BE2C (cell line): ENCODE measurements at regions not wholly inside any gene's neighbourhood (a gene's known extent, or its start where the extent isn't known, plus 50 kb on each side); places are given as distances from the start of the nearest gene placed in this dataset.

Experiments
- DNase-seq: peaks from one replicate; pipeline ENCODE4 v3.0.0-alpha.2; 2020
- H3K27me3 ChIP-seq: fragments of 250-450 bp; sonication (Bioruptor Pico); 2 replicates; pipeline ENCODE4 v1.5.1; 2020; ENCODE audit warnings: mild to moderate bottlenecking
- H3K36me3 ChIP-seq: fragments of 250-450 bp; sonication (Bioruptor Pico); 2 replicates; pipeline ENCODE4 v1.5.1; 2020; ENCODE audit warnings: mild to moderate bottlenecking
- H3K4me1 ChIP-seq: fragments of 250-450 bp; sonication (Bioruptor Pico); 2 replicates; pipeline ENCODE4 v1.5.1; 2020
- H3K4me3 ChIP-seq: 2 replicates; pipeline ENCODE4 v1.5.1; 2011; ENCODE audit warnings: low read depth, low read length
- H3K9me3 ChIP-seq: fragments of 250-450 bp; sonication (Bioruptor Pico); 2 replicates; pipeline ENCODE4 v1.5.1; 2020
- CTCF ChIP-seq: IDR thresholded peaks from 2 replicates; pipeline ENCODE4 v1.5.1; 2012; ENCODE audit warnings: mild to moderate bottlenecking, low read depth, low read length

- H3K4me3 ChIP-seq = no peak overlapping the region
- TF ChIP-seq CTCF = no peak
- H3K4me1 ChIP-seq = peaks cover 7% of the 10 kb centered on the region
- H3K36me3 ChIP-seq = no peaks in the 10 kb centered on the region
- H3K27me3 ChIP-seq = no peaks in the 10 kb centered on the region
- H3K9me3 ChIP-seq = no peaks in the 10 kb centered on the region
- DNase-seq = peak; percentile 3
These were observed 279.8 kb downstream of the RBM43 start for GRCh38 chr2:150981826-150982225.

- H3K36me3 ChIP-seq = no peaks in the 10 kb centered on the region
- TF ChIP-seq CTCF = no peak
- H3K4me1 ChIP-seq = peaks cover 7% of the 10 kb centered on the region
- no peak for DNase-seq
- no peak overlapping the region for H3K4me3 ChIP-seq
- no peaks in the 10 kb centered on the region for H3K27me3 ChIP-seq
- no peaks in the 10 kb centered on the region for H3K9me3 ChIP-seq
These were observed 283.6 kb downstream of the RBM43 start for GRCh38 chr2:150978053-150978452.

- Histone ChIP-seq H3K9me3 (no peaks in the 10 kb centered on the region), H3K36me3 (no peaks in the 10 kb centered on the region), H3K27me3 (no peaks in the 10 kb centered on the region), H3K4me1 (peaks cover 7% of the 10 kb centered on the region), H3K4me3 (no peak overlapping the region)
- no peak for DNase-seq
- no peak for TF ChIP-seq CTCF
These were observed 284.4 kb downstream of the RBM43 start for GRCh38 chr2:150977296-150977695.

- no peaks in the 10 kb centered on the region; the same call in 1 of the 2 replicates for H3K4me1 ChIP-seq
- no peak overlapping the region for H3K4me3 ChIP-seq
- H3K36me3 ChIP-seq = no peaks in the 10 kb centered on the region
- TF ChIP-seq CTCF = no peak
- no peak for DNase-seq
- no peaks in the 10 kb centered on the region for H3K9me3 ChIP-seq
- H3K27me3 ChIP-seq = no peaks in the 10 kb centered on the region
These were observed 285.1 kb downstream of the RBM43 start for GRCh38 chr2:150976604-150977003.

GRCh38 chr2:150974864-150975263, 286.8 kb downstream of the RBM43 start:
- H3K4me1 ChIP-seq = no peaks in the 10 kb centered on the region
- TF ChIP-seq CTCF = no peak
- no peaks in the 10 kb centered on the region for H3K27me3 ChIP-seq
- H3K9me3 ChIP-seq = no peaks in the 10 kb centered on the region
- H3K36me3 ChIP-seq = no peaks in the 10 kb centered on the region
- no peak overlapping the region for H3K4me3 ChIP-seq
- DNase-seq = no peak

GRCh38 chr2:150974234-150974633, 287.4 kb downstream of the RBM43 start:
- Histone ChIP-seq H3K4me3 (no peak overlapping the region), H3K4me1 (no peaks in the 10 kb centered on the region), H3K9me3 (no peaks in the 10 kb centered on the region), H3K36me3 (no peaks in the 10 kb centered on the region), H3K27me3 (no peaks in the 10 kb centered on the region)
- no peak for TF ChIP-seq CTCF
- no peak for DNase-seq
